IMR-90 (cell line): ENCODE measurements at regions not wholly inside any gene's neighbourhood (a gene's known extent, or its start where the extent isn't known, plus 50 kb on each side); places are given as distances from the start of the nearest gene placed in this dataset.

Experiments used
- ATAC-seq: fragments of 200-7000 bp; cut with Tn5 transposase; 2 replicates; pipeline ENCODE4 v1.9.1; 2020; ENCODE audit warnings: low read depth, mild to moderate bottlenecking, moderate library complexity
- BruUV-seq: library from RNA; stranded (reverse); fragments of 400-500 nt; replicated peaks from 2 replicates; lab custom pipeline; 2021; lab: Mats Ljungman, UMichigan
- CTCF ChIA-PET: fragments of 300-600 bp; formaldehyde crosslinking; extraction: SDS; loops from one replicate; lab custom pipeline; 2021; ENCODE audit warnings: antibody characterized with exemption; lab: Yijun Ruan, JAX
- POLR2A ChIA-PET: fragments of 300-600 bp; sonication (Branson Sonifier 250); formaldehyde crosslinking; loops from one replicate; lab custom pipeline; 2022; ENCODE audit warnings: antibody characterized with exemption; ENCODE audit not compliant: unreplicated experiment; lab: Charles Lee
- DNase-seq: peaks from one replicate; pipeline ENCODE4 v3.0.0; 2013
- H2AFZ ChIP-seq: replicated peaks from 2 replicates; pipeline ENCODE3; 2013; ENCODE audit warnings: low read length, mild to moderate bottlenecking; ENCODE audit not compliant: poor library complexity
- H2AK5ac ChIP-seq: 2 replicates; pipeline ENCODE4 v1.6.1; 2013; ENCODE audit warnings: low read depth, low read length, inconsistent platforms
- H2AK9ac ChIP-seq: replicated peaks from 2 replicates; pipeline ENCODE3; 2013; ENCODE audit warnings: mild to moderate bottlenecking, low read depth, low read length, moderate library complexity; ENCODE audit not compliant: poor library complexity
- H2BK120ac ChIP-seq: 2 replicates; pipeline ENCODE4 v1.6.1; 2013; ENCODE audit warnings: low read depth, low read length, inconsistent platforms
- H2BK15ac ChIP-seq: 3 replicates; pipeline ENCODE4 v1.6.1; 2013; ENCODE audit warnings: low read depth, low read length, inconsistent platforms
- H2BK20ac ChIP-seq: 2 replicates; pipeline ENCODE4 v1.6.1; 2013; ENCODE audit warnings: low read depth, mild to moderate bottlenecking, inconsistent platforms, low read length, moderate library complexity
- H2BK5ac ChIP-seq: 2 replicates; pipeline ENCODE4 v1.6.1; 2013; ENCODE audit warnings: mild to moderate bottlenecking, low read depth, low read length, inconsistent platforms; ENCODE audit not compliant: poor library complexity, severe bottlenecking
- H3K14ac ChIP-seq: replicated peaks from 2 replicates; pipeline ENCODE4 v1.6.1; 2013; ENCODE audit warnings: low read depth, low read length, inconsistent platforms
- H3K18ac ChIP-seq: 2 replicates; pipeline ENCODE4 v1.6.1; 2013; ENCODE audit warnings: low read depth, low read length, control low read depth
- H3K23ac ChIP-seq: 2 replicates; pipeline ENCODE4 v1.6.1; 2013; ENCODE audit warnings: low read depth, low read length, inconsistent platforms
- H3K27ac ChIP-seq: 2 replicates; pipeline ENCODE4 v1.5.1; 2013; ENCODE audit warnings: mild to moderate bottlenecking, control low read depth, low read length; ENCODE audit not compliant: insufficient read depth
- H3K27me3 ChIP-seq: 2 replicates; pipeline ENCODE4 v1.6.1; 2013; ENCODE audit warnings: low read length; ENCODE audit not compliant: control insufficient read depth, insufficient read depth
- H3K36me3 ChIP-seq: 2 replicates; pipeline ENCODE4 v1.6.1; 2013; ENCODE audit warnings: low read length, mixed read lengths; ENCODE audit not compliant: control insufficient read depth, insufficient read depth
- H3K4ac ChIP-seq: 2 replicates; pipeline ENCODE4 v1.6.1; 2013; ENCODE audit warnings: low read depth, low read length, inconsistent platforms
- H3K4me1 ChIP-seq: 2 replicates; pipeline ENCODE4 v1.6.1; 2013; ENCODE audit warnings: low read length, mixed read lengths; ENCODE audit not compliant: control insufficient read depth, insufficient read depth
- H3K4me2 ChIP-seq: 2 replicates; pipeline ENCODE4 v1.6.1; 2013; ENCODE audit warnings: low read depth, mild to moderate bottlenecking, control low read depth, low read length, moderate library complexity
- H3K4me3 ChIP-seq: 2 replicates; pipeline ENCODE4 v1.5.1; 2013; ENCODE audit warnings: low read depth, mild to moderate bottlenecking, control low read depth, low read length, moderate library complexity; ENCODE audit not compliant: insufficient read depth
- H3K56ac ChIP-seq: 2 replicates; pipeline ENCODE4 v1.6.1; 2013; ENCODE audit warnings: low read length, inconsistent platforms; ENCODE audit not compliant: insufficient read depth; ENCODE audit errors: extremely low read depth
- H3K79me1 ChIP-seq, 2 experiments: 2 replicates each; pipeline ENCODE4 v1.6.1; 2013; ENCODE audit warnings: low read length in 2 of 2, inconsistent platforms in 1 of 2, low read depth in 1 of 2
- H3K9ac ChIP-seq: 2 replicates; pipeline ENCODE4 v1.6.1; 2013; ENCODE audit warnings: low read depth, low read length, control low read depth
- H3K9me1 ChIP-seq: 2 replicates; pipeline ENCODE4 v1.6.1; 2013; ENCODE audit warnings: low read length, inconsistent platforms; ENCODE audit not compliant: insufficient read depth
- H3K9me3 ChIP-seq: 2 replicates; pipeline ENCODE4 v1.6.1; 2013; ENCODE audit warnings: low read length; ENCODE audit not compliant: control insufficient read depth, insufficient read depth
- H4K20me1 ChIP-seq: 2 replicates; pipeline ENCODE4 v1.6.1; 2013; ENCODE audit warnings: low read length, inconsistent platforms; ENCODE audit not compliant: insufficient read depth
- H4K5ac ChIP-seq: 2 replicates; pipeline ENCODE4 v1.6.1; 2013; ENCODE audit warnings: mild to moderate bottlenecking, low read depth, low read length, control low read depth
- H4K8ac ChIP-seq, 2 experiments: 2 replicates each; pipeline ENCODE4 v1.6.1; 2013; ENCODE audit warnings: low read depth in 2 of 2, low read length in 2 of 2, control low read depth in 1 of 2, inconsistent platforms in 1 of 2
- H4K91ac ChIP-seq: 2 replicates; pipeline ENCODE4 v1.6.1; 2013; ENCODE audit warnings: low read depth, low read length, inconsistent platforms; ENCODE audit not compliant: insufficient read depth
- CTCF ChIP-seq: conservative IDR thresholded peaks from 2 replicates; pipeline ENCODE4 v1.5.1; 2012; ENCODE audit warnings: mild to moderate bottlenecking, low read depth, low read length, improper control_type of control experiment
- ELK1 ChIP-seq: fragments of 150-350 bp; IDR thresholded peaks from 2 replicates; pipeline ENCODE4 v1.6.1; 2016; ENCODE audit warnings: low read depth, mild to moderate bottlenecking, low read length, moderate library complexity, borderline replicate concordance
- MAZ ChIP-seq: IDR thresholded peaks from 2 replicates; pipeline ENCODE4 v1.6.1; 2012; ENCODE audit warnings: low read depth, mild to moderate bottlenecking, low read length, improper control_type of control experiment, moderate library complexity, borderline replicate concordance
- MXI1 ChIP-seq: IDR thresholded peaks from 2 replicates; pipeline ENCODE4 v1.6.1; 2012; ENCODE audit warnings: low read depth, mild to moderate bottlenecking, low read length, moderate library complexity, borderline replicate concordance
- RFX5 ChIP-seq: IDR thresholded peaks from 2 replicates; pipeline ENCODE4 v1.8.0; 2012; ENCODE audit warnings: low read depth, mild to moderate bottlenecking, low read length, moderate library complexity
- WGBS, 2 experiments: methylation state at CpG; one replicate each; pipeline versions ENCODE4 v1.1.5 to v1.1.7; 2013; ENCODE audit warnings: missing lambda C conversion rate in 2 of 2; ENCODE audit not compliant: insufficient read length in 1 of 2; ENCODE audit errors: extremely low coverage in 2 of 2; 5-methylcytosine and 5-hydroxymethylcytosine counted together
- dilution Hi-C: fragments of 300-500 bp; cut with HindIII; formaldehyde crosslinking; loops from one replicate; pipeline ENCODE4 v1.14.3; 2018; ENCODE audit warnings: low sequenced_read_pairs; ENCODE audit not compliant: unreplicated experiment
- in situ Hi-C: fragments of 300-500 bp; cut with MboI; formaldehyde crosslinking; loops from 3 replicates; pipeline ENCODE4 v1.14.3; 2019; ENCODE audit warnings: low sequenced_read_pairs, inconsistent platforms, mixed read lengths
- intact Hi-C: fragments of 100-400 bp; cut with micrococcal nuclease; formaldehyde crosslinking; loops from 2 replicates; pipeline ENCODE4 v1.10.0; 2022

GRCh38 chr9:105128908-105129600, 115.4 kb upstream of the SLC44A1 start:
- Histone ChIP-seq H3K36me3 (no peaks in the 10 kb centered on the region), H3K9ac (no peak overlapping the region), H2BK15ac (0 out of 3 replicates have a peak overlapping the region, but pooled peaks have one; percentile 78), H3K23ac (no peak overlapping the region), H3K4me3 (no peak overlapping the region), H2AK9ac (no peak overlapping the region), H2BK120ac (peak overlapping the region; percentile 53), H3K27ac (no peak overlapping the region), H2AFZ (peak overlapping the region; percentile 15), H4K20me1 (no peaks in the 10 kb centered on the region), H4K91ac (peak overlapping the region; percentile 33; the same call in 1 of the 2 replicates), H3K4me2 (no peak overlapping the region), H2AK5ac (peak overlapping the region; percentile 26), H3K27me3 (no peaks in the 10 kb centered on the region), H4K5ac (0 out of 2 replicates have a peak overlapping the region, but pooled peaks have one; percentile 16), H3K18ac (peak overlapping the region; percentile 51), H2BK5ac (no peak overlapping the region), H3K9me3 (no peaks in the 10 kb centered on the region), H3K9me1 (peaks cover 8% of the 10 kb centered on the region; the same call in 1 of the 2 replicates), H2BK20ac (peak overlapping the region; percentile 51), H3K4me1 (peaks cover 12% of the 10 kb centered on the region), H3K4ac (peak overlapping the region; percentile 43), H3K79me1 (no peaks in the 10 kb centered on the region), H4K8ac (peak overlapping the region; percentile 9 to 29; a peak in 2 of 4 replicates), H3K14ac (peak overlapping the region; percentile 54), H3K56ac (no peak overlapping the region)
- in situ Hi-C loops: loop anchor here (25.0 kb wide), 1 partner anchor 142 kb away; no protein-coding TSS in a partner anchor
- DNase-seq: no peak
- ChIA-PET POLR2A (no interaction called here), CTCF (no interaction called here)
- dilution Hi-C loops: no loop called here
- intact Hi-C loops: loop anchor here (5.0 kb wide), 1 partner anchor 137 kb away; no protein-coding TSS in a partner anchor
- WGBS, 2 experiments: 100% methylated on average over 1 of the region's 5 CpGs; no CpG with 5 or more reads in 1 of the 2 experiments
- no peak for ATAC-seq
- BruUV-seq: no TSS peak
- no peak for TF ChIP-seq ELK1
- no peak for TF ChIP-seq CTCF
- no peak for TF ChIP-seq MXI1
- TF ChIP-seq MAZ: no peak
- TF ChIP-seq RFX5: no peak
